Stimulated activated CD4-positive, alpha-beta T cell treated with anti-CD3 and anti-CD28 coated beads, TNF-alpha, amount 100 ng/mL, for 24 hours (primary cell): ENCODE measurements at regions not wholly inside any gene's neighbourhood (a gene's known extent, or its start where the extent isn't known, plus 50 kb on each side); places are given as distances from the start of the nearest gene placed in this dataset.
"Not testable (repeated sequence)": the region's sequence is repeated elsewhere in the genome, so short reads cannot be mapped to it uniquely, and the experiment has no call there.

ENCODE experiments used
- DNase-seq, 3 experiments: peaks; one replicate each; pipeline ENCODE4 v3.0.0-alpha.2; 2020; ENCODE audit warnings: low read depth in 3 of 3

DNA sequence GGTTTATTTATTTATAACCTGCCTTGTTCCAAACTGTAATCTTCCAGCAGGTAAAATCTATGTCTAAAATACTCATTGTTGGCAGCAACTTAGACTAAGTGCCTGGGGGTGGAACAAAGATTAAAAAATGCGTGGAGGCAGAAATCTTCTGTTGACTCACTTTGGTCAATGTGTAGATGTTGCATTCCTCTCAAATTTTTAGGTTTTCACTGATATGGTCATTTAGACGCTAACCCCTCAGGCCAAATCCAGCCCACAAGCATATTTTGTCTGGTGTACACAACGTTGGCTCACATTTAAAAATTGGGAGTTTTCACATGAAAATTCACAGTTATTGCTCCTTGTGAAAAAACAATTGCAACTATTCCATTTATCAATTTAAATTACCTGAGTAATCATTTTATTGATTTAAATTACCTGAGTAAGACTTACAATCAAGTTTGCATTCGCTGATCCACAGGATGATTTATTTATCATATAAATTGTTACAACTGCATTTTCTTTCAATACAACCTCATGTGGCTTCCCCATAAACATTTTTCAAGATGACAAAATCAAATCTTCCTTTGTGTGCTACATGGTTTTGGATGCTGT is 564.2 kb downstream of the TSN start:
- DNase-seq = no peak

DNA sequence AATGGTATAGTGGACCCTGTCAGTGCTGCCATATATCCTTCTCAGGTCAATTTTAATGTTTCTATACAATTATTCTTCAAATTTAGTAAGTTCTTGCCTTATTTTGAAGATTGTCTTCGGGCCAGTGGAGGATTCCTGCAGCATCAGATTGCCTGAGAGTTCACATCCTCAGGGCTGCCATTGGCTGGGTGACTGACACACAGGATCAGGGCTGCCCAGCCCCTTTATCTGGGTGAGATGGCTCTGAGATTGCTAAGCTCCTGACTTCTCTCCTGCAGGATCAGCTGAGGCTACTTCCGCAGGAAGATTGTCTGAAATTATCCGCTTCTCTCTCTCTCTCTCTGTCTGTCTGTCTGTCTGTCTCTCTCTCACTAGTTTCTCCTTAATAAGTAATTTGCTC is 567.4 kb downstream of the TSN start:
- no peak for DNase-seq

DNA sequence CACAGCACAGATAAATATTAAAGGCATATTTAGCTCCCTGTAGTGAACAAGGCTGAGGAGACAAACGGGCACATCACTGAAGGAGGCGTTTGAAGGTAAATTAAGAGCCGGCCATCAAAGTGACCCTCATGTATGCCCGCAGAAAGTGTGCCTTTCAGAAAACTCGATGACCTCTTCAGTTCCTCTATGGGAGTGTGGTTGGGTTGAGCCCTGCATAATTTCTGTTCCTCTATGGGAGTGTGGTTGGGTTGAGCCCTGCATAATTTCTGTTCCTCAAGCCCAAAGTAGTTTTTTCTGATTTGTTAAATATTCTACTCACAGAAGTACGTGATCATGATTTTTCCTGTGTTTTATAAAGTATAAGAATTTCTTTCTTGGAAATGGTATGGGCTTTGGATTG is 568.5 kb downstream of the TSN start:
- DNase-seq = no peak

DNA sequence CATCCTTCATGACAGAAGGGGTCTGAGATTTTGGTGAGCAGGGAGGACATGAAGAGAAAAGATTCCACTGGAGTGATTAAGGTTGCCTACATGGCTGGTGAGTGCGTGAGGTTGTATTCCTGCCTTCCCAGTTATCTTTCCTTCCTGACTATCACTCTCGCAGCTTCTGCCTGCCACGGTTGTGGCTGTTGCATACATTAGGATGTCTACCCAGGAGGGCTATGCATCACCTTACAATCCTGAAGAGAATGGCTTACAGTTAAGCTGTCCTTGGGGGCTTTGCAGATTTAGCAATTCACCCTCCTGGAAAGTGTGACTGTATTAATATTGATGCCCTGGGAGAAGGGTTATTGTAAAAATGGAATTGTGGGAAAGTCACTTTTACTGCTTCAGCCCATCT is 571.0 kb downstream of the TSN start:
- DNase-seq = no peak

DNA sequence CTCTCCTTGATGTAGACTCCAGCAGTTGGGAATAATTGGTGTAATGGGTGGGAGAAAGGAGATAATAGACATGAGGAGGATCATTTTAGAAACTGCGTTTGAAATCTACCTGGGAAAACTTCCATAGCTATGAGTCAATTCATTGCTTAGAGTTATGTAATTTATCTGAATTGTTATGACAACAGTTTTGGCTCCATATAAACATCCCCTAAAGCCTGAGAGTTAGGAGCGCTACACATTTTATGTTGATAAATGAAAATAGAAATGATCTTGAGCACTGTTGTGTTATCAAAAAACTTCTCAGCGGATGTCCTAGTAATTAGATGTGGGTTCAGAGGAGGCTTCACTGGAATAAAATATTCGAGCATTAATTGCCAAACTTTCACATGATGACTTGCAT is 573.4 kb downstream of the TSN start:
- no peak for DNase-seq

GRCh38 chr2:122329278-122329677 is 573.8 kb downstream of the TSN start:
- no peak for DNase-seq

GRCh38 chr2:122333932-122334331 is 578.5 kb downstream of the TSN start:
- DNase-seq = no peak

GRCh38 chr2:122338000-122338399 is 582.5 kb downstream of the TSN start:
- no peak for DNase-seq

DNA sequence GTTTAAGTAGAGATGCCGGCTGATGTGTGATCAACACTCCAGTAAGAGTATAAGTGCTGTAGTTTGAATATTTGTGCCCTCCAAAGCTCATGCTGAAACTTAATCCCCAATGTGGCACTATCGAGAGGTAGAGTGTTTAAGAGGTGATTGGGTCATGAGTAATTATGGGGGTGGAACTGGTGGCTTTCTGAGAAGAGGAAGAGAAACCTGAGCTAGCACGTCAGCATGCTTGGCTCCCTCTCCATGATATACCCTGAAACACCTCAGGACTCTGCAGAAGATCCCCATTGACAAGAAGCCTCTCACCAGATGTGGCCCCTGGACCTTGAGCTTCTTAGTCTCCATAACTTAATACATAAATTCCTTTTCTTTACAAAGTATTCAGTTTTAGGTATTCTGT is 584.8 kb downstream of the TSN start:
- no peak for DNase-seq

DNA sequence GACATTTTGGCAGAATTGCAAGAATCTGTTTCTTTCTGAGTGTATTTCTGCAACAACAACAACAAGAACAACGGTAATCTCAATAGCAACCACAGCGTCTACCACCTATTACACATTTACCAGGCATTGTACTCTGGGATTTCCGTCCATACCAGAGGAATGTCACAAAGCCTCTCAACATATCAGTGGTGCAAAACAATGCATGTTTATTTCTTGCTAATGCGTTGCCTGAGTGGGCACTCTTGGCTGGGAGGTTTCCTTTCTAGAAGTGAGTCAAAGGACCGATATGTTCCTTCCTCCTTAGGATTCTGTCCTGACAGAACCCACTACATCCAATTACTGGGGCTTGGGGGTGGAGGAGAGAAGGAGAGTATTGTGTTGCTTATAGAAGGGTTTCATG is 585.6 kb downstream of the TSN start:
- DNase-seq = no peak

- DNase-seq = not testable (repeated sequence)
These were observed 596.7 kb downstream of the TSN start for GRCh38 chr2:122352151-122352550.

DNA sequence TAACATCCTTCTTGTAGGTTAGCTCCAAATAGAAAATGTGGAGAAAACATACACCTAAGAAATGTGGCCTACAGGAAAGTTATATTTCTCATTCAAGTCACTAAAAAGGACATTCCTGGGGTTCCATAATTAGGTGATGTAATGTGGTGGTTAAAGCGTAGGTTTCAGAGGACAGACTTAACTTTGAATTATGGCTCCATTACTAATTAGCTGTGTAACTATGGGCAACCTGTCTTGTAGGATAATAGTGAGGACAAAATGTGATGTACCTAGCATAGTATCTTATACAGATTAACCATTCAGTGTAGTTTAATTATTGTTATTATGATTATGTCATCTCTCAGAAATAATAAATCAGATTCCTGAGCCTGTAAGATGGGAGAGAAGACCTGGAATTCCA is 602.5 kb downstream of the TSN start:
- DNase-seq = no peak

DNA sequence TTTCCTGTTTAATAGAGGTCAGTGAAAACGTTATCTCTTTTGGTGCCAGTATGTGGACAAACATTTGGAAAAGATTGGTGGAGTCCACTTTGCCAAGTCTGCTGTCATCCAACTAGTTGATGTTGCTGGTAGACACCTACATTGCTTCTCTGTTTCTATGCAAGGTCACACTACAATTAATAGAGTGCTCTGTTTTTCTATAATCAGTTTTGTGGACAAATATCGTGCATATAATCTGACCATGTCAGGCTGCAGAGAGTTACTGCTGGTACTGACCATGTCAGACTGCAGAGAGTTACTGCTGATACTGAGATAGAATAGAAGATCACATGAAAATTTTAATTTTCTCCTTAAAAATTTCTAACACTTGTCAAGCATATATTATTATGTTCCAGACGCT is 603.3 kb downstream of the TSN start:
- no peak for DNase-seq

DNA sequence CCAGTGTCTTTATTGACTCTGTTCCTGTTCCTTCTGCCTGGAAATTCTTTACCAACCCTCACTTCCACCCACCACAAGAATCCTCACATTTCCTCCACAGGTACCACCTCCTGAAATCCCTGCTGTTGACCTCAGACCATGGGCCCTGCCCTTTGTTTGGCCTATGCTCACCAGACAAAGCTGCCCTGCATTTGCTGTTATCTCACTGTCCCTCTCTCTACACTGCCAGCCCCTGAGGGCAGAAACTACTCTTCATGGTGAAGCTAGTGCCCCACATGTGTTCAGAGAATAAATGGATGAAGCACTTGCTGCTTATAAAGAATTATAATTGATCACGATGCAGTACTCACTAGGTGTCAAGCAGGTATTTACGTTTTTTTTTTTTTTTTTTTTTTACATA is 608.4 kb downstream of the TSN start:
- no peak for DNase-seq

DNA sequence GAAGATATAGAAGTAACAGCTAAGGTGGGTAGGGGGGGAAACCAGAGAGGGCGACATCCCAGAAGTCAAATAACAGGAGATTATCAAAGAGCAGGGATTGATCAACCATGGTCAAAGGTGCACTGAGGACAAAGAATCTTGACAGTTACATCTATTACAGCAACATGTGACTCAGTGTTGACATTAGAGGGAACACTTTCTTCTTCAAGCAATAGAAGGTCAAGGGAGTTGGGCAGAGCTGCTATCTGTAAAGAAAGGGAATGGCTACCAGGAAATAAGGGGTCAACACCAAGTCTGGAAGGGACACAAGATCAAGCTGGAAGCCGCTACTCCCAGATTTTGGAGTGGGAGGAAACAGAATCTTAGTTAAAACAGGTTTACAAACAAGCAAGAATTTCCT is 611.0 kb downstream of the TSN start:
- DNase-seq = no peak

DNA sequence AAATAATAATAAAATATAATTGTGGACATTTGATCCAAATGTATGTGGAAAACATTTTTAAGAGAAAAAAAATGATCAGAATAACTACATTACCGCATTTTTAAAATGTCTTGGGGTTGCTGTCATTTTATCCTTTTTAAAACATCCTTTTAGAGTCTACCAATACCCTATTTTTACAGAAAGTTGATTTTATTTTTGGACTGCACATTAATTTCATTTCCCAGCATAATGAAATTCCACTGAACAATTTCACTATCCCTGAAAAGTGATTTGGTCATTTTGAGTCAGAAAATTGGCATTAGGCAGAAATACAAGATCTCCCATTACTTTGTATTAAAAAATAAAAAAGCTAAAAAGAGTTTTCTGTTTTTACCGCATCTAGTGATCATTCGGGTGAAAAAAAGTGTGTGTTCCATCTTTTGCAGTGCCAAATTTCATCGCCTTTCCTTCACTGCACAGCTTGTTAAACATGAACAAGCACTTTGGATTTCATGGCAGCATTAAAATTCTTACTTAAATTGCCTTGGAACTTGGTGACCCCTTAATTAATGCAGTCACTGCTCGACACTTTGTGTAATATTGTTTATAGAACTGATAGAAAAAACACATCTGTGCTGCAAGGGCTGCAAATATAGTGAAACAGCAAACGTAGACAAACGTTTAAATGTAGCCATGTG is 611.7 kb downstream of the TSN start:
- no peak for DNase-seq

DNA sequence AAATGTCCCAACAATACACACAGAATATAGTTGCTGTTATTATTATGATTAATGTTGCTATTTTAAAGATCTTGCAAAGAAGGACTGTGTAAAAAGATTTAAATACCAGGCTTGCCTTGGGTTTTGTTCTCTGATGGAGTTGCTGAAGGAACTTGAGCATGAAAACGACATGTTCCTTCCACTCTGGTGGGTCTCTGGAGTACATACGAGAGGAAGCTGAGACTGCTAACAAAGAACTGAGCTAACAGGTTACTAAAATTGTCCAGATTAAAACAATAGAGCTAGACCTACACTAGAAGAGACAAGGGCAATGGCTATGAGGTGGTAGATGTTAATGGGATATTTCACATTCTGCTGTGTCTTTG is 612.2 kb downstream of the TSN start:
- DNase-seq = no peak

DNA sequence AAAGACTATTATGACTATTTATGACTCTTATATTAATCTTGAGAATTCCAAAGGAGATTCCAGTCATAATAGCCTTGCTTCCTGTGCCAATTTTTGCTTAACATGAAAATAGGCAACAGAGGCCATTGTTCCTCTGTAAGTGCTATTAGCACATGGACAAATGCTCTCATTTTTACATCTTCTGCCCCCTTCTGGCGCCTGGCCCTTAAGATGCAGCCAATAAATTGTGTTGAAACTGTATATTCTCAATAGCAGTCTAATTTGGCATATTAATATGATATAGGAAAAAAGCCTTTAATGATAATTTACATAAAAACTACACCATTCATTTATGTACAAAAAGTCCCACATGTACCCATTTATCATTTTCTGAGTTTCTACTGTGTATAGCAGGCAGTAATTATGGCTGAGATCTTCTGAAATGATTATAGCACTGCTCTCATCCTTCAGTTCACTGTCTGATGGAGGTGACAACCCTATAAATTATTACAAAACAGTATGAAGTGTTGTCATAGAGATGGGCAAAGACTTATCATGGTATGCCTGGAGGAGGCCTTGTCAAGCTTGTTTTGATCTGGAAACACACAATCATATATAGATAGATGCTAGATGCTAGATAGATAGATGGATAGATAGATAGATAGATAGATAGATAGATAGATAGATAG is 613.3 kb downstream of the TSN start:
- DNase-seq = no peak

DNA sequence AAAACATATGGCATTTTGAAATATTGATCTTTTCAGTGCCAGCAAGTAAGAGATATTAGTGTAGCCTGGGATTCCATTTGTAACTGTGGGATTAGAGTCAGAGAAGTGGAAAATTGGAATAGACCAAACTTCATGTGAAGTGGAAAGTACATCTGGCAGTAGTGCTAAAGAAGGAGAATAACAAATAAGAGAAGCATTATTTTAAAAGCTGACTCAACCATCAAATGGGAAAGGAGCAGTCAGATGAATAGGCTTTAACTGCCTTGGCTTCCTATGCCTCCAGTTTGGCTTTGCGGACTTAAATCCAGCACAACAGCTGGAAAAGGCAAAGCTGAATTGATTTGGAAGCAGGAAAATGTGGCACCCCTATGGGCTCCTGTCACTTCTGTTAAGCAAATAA is 623.1 kb downstream of the TSN start:
- DNase-seq = no peak

DNA sequence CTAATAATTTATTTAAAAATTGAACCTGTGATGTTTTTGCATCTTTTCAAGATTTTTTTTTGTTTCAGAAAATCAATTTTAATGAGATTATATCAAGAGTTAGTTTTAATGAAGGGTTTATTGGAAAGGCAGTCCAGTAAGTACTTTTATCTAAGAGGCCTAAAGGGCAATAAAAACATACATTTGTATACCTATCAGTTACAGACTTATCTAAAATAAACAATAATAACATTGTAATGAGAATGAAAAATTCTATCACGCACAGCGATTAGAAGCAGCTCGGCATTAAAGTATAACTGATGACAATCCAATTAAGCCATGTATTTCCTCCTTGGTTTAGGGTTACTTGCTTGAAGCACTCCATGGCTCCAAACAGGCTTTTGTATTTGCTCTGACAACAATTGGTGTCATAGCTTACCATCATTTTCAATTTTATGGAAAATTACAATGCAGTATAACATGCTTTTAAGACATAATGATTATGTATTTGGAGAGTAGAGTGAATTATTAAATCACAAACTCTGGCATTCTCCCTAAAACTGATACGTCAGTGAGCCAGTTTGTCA is 629.4 kb downstream of the TSN start:
- no peak for DNase-seq

GRCh38 chr2:122388208-122388607 is 632.8 kb downstream of the TSN start:
- DNase-seq = no peak

GRCh38 chr2:122389694-122390093 is 634.2 kb downstream of the TSN start:
- no peak for DNase-seq

DNA sequence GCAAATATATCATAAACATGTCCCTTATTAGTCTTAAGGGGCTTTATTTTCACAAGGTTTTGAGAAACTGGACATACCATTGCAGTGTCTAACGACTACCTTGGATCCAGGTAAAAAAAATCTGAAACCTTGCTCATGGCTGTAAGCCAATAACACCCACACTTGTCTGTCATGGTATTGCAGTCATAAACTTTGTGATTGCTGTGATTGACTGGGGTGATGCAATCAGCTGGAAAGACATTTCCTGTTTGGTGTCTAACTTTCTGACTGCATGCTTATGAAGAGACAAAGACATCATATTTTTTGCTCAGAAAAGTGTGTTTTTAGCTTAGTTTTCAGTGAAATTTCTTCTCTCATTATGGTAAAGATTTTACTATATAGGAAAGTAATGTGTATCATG is 635.0 kb downstream of the TSN start:
- DNase-seq = no peak
